GM12864 (cell line): ENCODE measurements at regions not wholly inside any gene's neighbourhood (a gene's known extent, or its start where the extent isn't known, plus 50 kb on each side); places are given as distances from the start of the nearest gene placed in this dataset.

Experiments
- DNase-seq: peaks from one replicate; pipeline ENCODE4 v3.0.0-alpha.2; 2011; ENCODE audit warnings: low read depth
- H3K4me3 ChIP-seq: 2 replicates; pipeline ENCODE4 v1.5.1; 2011; ENCODE audit warnings: mild to moderate bottlenecking, low read depth, low read length, control low read depth
- TF ChIP-seq, protein P1 (sequence below): IDR thresholded peaks from 2 replicates; pipeline ENCODE4 v1.5.1; 2011; ENCODE audit warnings: low read depth, mild to moderate bottlenecking, moderate library complexity, low read length, control low read depth, inconsistent platforms; ENCODE audit errors: missing control alignments

DNA sequence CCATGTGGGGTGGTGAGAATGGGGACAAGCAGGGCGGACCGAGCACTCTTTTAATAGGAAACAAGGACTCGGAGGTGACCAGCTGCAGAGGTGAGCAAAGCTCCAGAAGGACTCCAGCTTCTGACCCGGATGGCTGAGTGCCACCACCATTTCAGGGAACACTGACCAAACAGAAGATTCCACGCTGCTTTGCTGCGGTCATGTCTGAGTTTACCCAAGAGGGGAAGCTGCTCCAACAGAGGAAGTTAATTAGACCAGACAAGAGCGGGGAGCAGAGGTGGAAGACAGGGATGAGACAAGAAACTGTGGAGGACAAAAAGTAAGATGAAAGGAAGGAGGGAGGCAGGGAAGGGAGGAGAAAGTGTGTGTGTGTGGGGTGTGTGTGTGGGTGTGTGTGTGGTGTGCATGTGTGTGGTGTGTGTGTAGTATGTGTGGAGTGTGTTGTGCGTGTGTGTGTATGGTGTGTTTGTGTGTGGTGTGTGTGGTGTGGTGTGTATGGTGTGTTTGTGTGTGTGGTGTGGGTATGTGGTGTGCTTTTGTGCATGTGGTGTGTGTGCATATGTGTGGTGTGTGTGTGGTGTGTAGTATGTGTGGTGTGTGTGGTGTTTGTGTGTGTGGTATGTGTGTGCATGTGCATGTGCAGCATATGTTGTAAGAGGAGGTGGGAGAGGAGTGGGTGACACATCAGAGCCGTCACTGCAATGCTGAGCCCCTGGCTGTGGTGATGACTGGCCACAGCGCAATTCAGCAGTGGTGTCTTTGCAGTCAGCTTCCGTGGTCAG is 82.2 kb upstream of the AKIP1 start:
- no peak overlapping the region for H3K4me3 ChIP-seq
- no peak for DNase-seq
- TF ChIP-seq, protein P1, sequence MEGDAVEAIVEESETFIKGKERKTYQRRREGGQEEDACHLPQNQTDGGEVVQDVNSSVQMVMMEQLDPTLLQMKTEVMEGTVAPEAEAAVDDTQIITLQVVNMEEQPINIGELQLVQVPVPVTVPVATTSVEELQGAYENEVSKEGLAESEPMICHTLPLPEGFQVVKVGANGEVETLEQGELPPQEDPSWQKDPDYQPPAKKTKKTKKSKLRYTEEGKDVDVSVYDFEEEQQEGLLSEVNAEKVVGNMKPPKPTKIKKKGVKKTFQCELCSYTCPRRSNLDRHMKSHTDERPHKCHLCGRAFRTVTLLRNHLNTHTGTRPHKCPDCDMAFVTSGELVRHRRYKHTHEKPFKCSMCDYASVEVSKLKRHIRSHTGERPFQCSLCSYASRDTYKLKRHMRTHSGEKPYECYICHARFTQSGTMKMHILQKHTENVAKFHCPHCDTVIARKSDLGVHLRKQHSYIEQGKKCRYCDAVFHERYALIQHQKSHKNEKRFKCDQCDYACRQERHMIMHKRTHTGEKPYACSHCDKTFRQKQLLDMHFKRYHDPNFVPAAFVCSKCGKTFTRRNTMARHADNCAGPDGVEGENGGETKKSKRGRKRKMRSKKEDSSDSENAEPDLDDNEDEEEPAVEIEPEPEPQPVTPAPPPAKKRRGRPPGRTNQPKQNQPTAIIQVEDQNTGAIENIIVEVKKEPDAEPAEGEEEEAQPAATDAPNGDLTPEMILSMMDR = no peak

DNA sequence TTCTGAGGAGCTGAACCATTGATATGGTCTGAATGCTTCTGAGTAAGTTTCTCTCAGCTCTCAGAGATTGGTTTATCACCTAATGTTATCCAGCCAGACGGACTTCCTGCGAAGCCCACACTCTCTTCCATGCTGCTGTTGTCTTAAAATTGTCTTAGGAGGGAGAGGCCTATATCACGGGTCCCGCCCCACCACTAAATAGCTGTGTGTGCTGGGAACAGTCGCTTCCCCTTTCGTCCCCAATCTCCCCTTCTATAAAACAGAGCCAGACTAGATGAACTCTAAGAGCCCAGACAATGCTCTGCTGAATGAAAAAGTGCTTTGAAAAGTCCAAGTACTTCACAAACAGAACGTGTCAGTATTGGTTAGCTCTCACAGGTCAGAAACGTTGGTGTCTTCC is 81.4 kb upstream of the AKIP1 start:
- H3K4me3 ChIP-seq = no peak overlapping the region
- TF ChIP-seq, protein P1 = no peak
- DNase-seq = no peak

DNA sequence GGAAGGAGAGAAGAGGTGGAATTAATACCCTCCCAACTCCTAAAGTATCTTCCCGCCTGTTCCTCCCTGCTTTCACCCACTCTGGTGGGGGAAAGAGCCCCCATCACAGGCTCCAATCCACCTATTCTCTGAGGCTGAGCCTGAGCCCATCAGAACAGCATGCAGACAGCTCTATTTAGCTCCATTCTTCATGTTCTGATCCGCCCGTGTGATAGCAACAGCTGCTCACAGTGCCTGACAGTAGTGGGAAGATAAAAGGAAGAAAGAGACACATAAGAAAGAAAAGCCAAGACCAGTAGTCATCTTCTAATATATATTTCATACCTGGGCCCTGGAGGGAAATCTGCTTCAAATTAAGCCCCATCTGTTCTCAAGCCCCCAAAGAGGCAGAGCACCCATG is 80.3 kb upstream of the AKIP1 start:
- DNase-seq = no peak
- TF ChIP-seq, protein P1 = no peak
- H3K4me3 ChIP-seq = no peak overlapping the region

DNA sequence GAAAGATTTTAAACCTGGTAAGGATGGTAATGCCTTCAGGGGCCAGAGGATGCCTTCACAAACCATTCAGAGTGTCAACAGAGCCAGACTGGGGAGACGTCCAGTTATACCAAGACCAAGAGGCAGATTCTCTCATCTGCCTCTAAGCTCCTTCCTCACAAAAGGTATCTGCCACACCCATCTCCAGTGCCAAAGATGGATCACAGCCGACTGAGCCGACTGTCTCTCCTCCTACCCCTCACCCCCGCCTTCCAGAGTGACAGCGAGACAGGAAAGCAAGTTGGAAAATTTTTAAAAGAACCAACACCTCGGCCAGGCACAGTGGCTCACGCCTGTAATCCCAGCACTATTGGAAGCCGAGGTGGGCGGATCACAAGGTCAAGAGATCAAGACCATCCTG is 79.1 kb upstream of the AKIP1 start:
- TF ChIP-seq, protein P1 = no peak
- H3K4me3 ChIP-seq = no peak overlapping the region
- DNase-seq = no peak

DNA sequence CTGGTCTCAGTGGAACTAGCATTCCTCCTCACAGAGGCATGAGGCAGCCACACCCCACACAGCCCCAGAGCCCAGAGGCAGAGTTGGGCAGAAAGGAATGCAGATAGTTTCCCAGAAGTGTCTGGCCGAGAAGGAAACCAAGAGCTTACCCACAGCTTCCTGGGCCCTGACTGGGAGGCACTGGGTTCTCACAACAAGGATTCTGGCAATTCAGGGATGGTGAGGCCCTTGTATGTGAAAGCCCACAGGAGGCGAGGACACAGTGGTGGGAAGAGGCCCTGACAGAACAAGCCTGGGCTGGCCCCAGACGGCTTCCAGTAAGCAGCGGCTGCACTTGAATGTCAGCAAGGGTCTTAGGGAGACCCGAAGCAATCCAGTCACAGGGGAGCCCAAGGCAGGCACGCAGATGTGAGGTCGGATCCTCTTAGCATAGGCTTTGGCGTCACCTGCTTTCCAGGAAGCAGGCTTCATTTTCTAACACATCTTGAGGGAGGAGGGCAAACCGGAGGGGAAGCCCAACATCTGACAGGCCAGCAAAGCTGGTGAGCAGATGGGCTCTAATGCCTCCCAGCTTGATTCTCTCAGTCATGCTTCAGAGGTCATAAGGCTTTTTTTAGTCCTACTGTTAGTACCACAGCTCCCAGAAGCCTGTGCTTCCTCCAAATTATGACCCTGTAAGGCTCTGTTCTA is 78.3 kb upstream of the AKIP1 start:
- DNase-seq = peak; percentile 55
- TF ChIP-seq, protein P1 = no peak
- H3K4me3 ChIP-seq = no peak overlapping the region

DNA sequence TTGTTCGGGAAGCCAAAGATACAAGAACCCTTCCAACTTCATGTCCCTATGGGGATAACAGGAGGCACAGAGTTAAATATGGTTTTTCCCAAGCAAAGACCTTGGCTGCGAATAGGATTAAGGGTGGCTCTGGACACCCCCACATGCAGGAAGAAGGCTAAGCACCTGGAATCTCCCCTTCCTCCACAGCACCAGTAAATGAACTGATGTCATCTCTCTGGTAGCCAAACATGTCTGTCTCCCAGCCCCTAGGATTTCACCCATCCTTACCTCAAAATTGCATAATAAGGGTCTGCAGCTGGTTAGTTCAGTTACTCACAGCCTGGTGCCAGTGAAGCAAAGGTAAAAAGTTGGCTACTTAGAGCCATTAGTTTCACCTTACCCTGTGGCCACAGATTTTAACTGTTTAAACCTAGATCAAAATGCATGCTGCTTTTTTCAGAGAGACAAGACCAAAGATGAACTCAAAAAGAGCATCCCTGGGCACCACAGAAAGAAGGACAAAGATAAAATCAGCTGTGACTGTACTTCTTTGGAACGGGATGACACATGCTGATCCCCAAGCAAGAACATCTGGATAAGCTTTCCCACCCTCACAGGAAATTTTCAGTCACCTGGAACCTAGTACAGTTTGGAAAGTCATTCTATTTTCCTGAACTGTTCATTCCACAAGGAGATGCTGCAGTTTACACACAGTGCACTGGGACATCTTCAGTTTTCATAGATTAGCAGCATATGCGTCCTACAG is 77.2 kb upstream of the AKIP1 start:
- no peak for DNase-seq
- TF ChIP-seq, protein P1 = no peak
- H3K4me3 ChIP-seq = no peak overlapping the region
